H9 (cell line): ENCODE measurements at regions not wholly inside any gene's neighbourhood (a gene's known extent, or its start where the extent isn't known, plus 50 kb on each side); places are given as distances from the start of the nearest gene placed in this dataset.

Source experiments
- DNase-seq: peaks from one replicate; pipeline ENCODE4 v3.0.0-alpha.2; 2017
- H2AFZ ChIP-seq: one replicate; pipeline ENCODE4 v1.6.1; 2013; ENCODE audit warnings: mild to moderate bottlenecking, low read length, control low read depth, moderate library complexity
- H2AK5ac ChIP-seq: 2 replicates; pipeline ENCODE4 v1.6.1; 2013; ENCODE audit warnings: low read length, control low read depth, mixed read lengths; ENCODE audit not compliant: insufficient read length
- H2BK120ac ChIP-seq: one replicate; pipeline ENCODE4 v1.6.1; 2013; ENCODE audit warnings: low read depth, mild to moderate bottlenecking, low read length, control low read depth, inconsistent platforms; ENCODE audit not compliant: poor library complexity, severe bottlenecking
- H2BK12ac ChIP-seq: 2 replicates; pipeline ENCODE4 v1.6.1; 2013; ENCODE audit warnings: low read length, control low read depth, mixed read lengths, low read depth; ENCODE audit not compliant: insufficient read length
- H2BK15ac ChIP-seq: 2 replicates; pipeline ENCODE4 v1.6.1; 2013; ENCODE audit warnings: low read depth, low read length, control low read depth
- H2BK20ac ChIP-seq: one replicate; pipeline ENCODE4 v1.6.1; 2013; ENCODE audit warnings: low read depth, mild to moderate bottlenecking, low read length, control low read depth, inconsistent platforms; ENCODE audit not compliant: poor library complexity, severe bottlenecking
- H2BK5ac ChIP-seq: 2 replicates; pipeline ENCODE4 v1.6.1; 2013; ENCODE audit warnings: low read length, control low read depth, mixed read lengths; ENCODE audit not compliant: insufficient read length
- H3K14ac ChIP-seq: 2 replicates; pipeline ENCODE4 v1.6.1; 2013; ENCODE audit warnings: low read length, control low read depth; ENCODE audit not compliant: insufficient read depth
- H3K18ac ChIP-seq: 2 replicates; pipeline ENCODE4 v1.6.1; 2013; ENCODE audit warnings: low read depth, mild to moderate bottlenecking, mixed read lengths, low read length, control low read depth; ENCODE audit not compliant: insufficient read length
- H3K23ac ChIP-seq: 2 replicates; pipeline ENCODE4 v1.6.1; 2013; ENCODE audit warnings: low read length, control low read depth, mixed read lengths, low read depth; ENCODE audit not compliant: insufficient read length
- H3K23me2 ChIP-seq: 2 replicates; pipeline ENCODE4 v1.6.1; 2013; ENCODE audit warnings: low read depth, mild to moderate bottlenecking, mixed read lengths, low read length, control low read depth; ENCODE audit not compliant: insufficient read length, poor library complexity, severe bottlenecking
- H3K27ac ChIP-seq: 2 replicates; pipeline ENCODE4 v1.5.1; 2013; ENCODE audit warnings: low read length, control low read depth, mixed read lengths, low read depth; ENCODE audit not compliant: insufficient read length
- H3K27me3 ChIP-seq: 2 replicates; pipeline ENCODE4 v1.6.1; 2013; ENCODE audit warnings: low read length, control low read depth, inconsistent platforms; ENCODE audit not compliant: insufficient read depth
- H3K4ac ChIP-seq: 2 replicates; pipeline ENCODE4 v1.6.1; 2013; ENCODE audit warnings: low read depth, mild to moderate bottlenecking, control low read depth, inconsistent platforms, low read length, moderate library complexity
- H3K4me1 ChIP-seq: 2 replicates; pipeline ENCODE4 v1.6.1; 2013; ENCODE audit warnings: low read length, control low read depth, inconsistent platforms; ENCODE audit not compliant: insufficient read depth
- H3K4me2 ChIP-seq: 2 replicates; pipeline ENCODE4 v1.6.1; 2013; ENCODE audit warnings: low read length, control low read depth, mixed read lengths; ENCODE audit not compliant: insufficient read length, insufficient read depth
- H3K56ac ChIP-seq: 2 replicates; pipeline ENCODE4 v1.6.1; 2013; ENCODE audit warnings: low read depth, mild to moderate bottlenecking, mixed read lengths, low read length, control low read depth; ENCODE audit not compliant: insufficient read length
- H3K79me1 ChIP-seq: 2 replicates; pipeline ENCODE4 v1.6.1; 2013; ENCODE audit warnings: low read depth, mild to moderate bottlenecking, moderate library complexity, low read length, control low read depth, inconsistent platforms; ENCODE audit not compliant: insufficient read depth, poor library complexity, severe bottlenecking
- H3K79me2 ChIP-seq: 2 replicates; pipeline ENCODE4 v1.6.1; 2013; ENCODE audit warnings: low read length, control low read depth, inconsistent platforms; ENCODE audit not compliant: insufficient read depth
- H3K9ac ChIP-seq: 2 replicates; pipeline ENCODE4 v1.6.1; 2013; ENCODE audit warnings: low read length, control low read depth, mixed read lengths; ENCODE audit not compliant: insufficient read length; ENCODE audit errors: extremely low read depth
- H3K9me3 ChIP-seq: one replicate; pipeline ENCODE4 v1.6.1; 2013; ENCODE audit warnings: low read depth, low read length, inconsistent platforms; ENCODE audit not compliant: control insufficient read depth
- H3T11ph ChIP-seq: one replicate; pipeline ENCODE4 v1.6.1; 2013; ENCODE audit warnings: mild to moderate bottlenecking, low read length, control low read depth, inconsistent platforms
- H4K20me1 ChIP-seq: one replicate; pipeline ENCODE4 v1.6.1; 2013; ENCODE audit not compliant: control insufficient read depth, insufficient read length, insufficient read depth
- H4K5ac ChIP-seq: 2 replicates; pipeline ENCODE4 v1.6.1; 2013; ENCODE audit warnings: low read depth, mild to moderate bottlenecking, mixed read lengths, low read length, control low read depth; ENCODE audit not compliant: insufficient read length
- H4K8ac ChIP-seq: replicated peaks from 2 replicates; pipeline ENCODE4 v1.6.1; 2013; ENCODE audit warnings: low read length, control low read depth, mixed read lengths, low read depth; ENCODE audit not compliant: insufficient read length
- H4K91ac ChIP-seq: 2 replicates; pipeline ENCODE4 v1.6.1; 2013; ENCODE audit warnings: low read depth, mild to moderate bottlenecking, moderate library complexity, mixed read lengths, low read length, control low read depth; ENCODE audit not compliant: insufficient read length
- H3K27ac Mint-ChIP-seq, 3 experiments: 2 replicates in 2 of 3; 3 replicates in 1 of 3; pipeline ENCODE4 v1.8.0; 2020 to 2021; ENCODE audit warnings: mixed read lengths in 3 of 3, mild to moderate bottlenecking in 1 of 3, moderate library complexity in 1 of 3
- H3K27me3 Mint-ChIP-seq: 2 replicates; pipeline ENCODE4 v1.8.0; 2021; ENCODE audit warnings: low read depth, mild to moderate bottlenecking, moderate library complexity, mixed read lengths
- H3K36me3 Mint-ChIP-seq, 3 experiments: 2 replicates in 2 of 3; 3 replicates in 1 of 3; pipeline ENCODE4 v1.8.0; 2020 to 2021; ENCODE audit warnings: low read depth in 3 of 3, mixed read lengths in 3 of 3; ENCODE audit not compliant: insufficient read depth in 1 of 3
- H3K4me1 Mint-ChIP-seq, 2 experiments: 2 replicates each; pipeline ENCODE4 v1.8.0; 2020; ENCODE audit warnings: mixed read lengths in 2 of 2
- H3K4me3 Mint-ChIP-seq, 2 experiments: 2 replicates in 1 of 2; 3 replicates in 1 of 2; pipeline ENCODE4 v1.8.0; 2020 to 2021; ENCODE audit warnings: mild to moderate bottlenecking in 2 of 2, mixed read lengths in 2 of 2, moderate library complexity in 1 of 2
- H3K9me3 Mint-ChIP-seq, 2 experiments: 2 replicates in 1 of 2; 3 replicates in 1 of 2; pipeline ENCODE4 v1.8.0; 2020; ENCODE audit warnings: mild to moderate bottlenecking in 2 of 2, mixed read lengths in 2 of 2, moderate library complexity in 1 of 2
- WGBS: extraction: QIAGEN DNeasy Blood & Tissue Kit; methylation state at CpG from one replicate; pipeline ENCODE4 v1.1.7; 2013; ENCODE audit warnings: missing lambda C conversion rate, low lambda C conversion rate, mixed read lengths; ENCODE audit not compliant: insufficient read length; ENCODE audit errors: extremely low coverage; 5-methylcytosine and 5-hydroxymethylcytosine counted together
- TF ChIP-seq, protein P1 (sequence below): fragments of 200-600 bp; sonication (generic); conservative IDR thresholded peaks from 3 replicates; pipeline ENCODE4 v1.8.0; 2021; ENCODE audit warnings: antibody characterized with exemption, mild to moderate bottlenecking

DNA sequence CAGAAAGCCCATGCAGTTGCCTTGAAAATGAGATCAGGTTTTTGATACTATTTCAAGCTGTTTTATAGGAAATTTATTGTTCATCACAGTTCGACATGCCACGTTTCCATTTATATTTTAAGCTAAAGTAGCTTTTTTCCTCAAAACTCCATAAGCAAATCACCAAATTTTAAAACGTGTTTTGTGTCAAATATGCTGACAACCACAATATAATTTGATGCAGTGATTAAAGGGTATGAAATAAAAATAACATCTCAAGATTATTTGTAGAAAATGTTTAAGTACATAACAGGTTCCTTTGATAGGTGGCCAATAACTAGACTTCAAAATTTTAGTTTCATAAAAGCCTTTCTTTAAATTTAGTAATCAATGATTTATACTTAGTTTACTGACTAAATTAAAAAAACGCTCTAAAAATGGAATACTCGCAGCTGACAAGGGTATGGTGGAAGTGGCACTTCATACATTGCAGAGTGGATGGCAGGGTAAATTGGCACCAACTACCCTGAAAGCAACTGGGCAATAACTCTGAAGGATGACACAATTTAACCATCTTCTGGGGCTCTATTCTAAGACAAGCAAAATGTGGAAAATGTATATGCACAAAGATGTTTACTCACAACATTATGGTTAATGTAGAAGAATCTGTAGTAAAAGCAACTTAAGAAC is 481.6 kb downstream of the TNS3 start:
- H3K36me3 Mint-ChIP-seq = no peaks in the 10 kb centered on the region
- no peak overlapping the region for H2BK120ac ChIP-seq
- DNase-seq = no peak
- H3K27me3 ChIP-seq = no peaks in the 10 kb centered on the region
- no peak overlapping the region for H3K56ac ChIP-seq
- H3K27ac Mint-ChIP-seq = no peak overlapping the region
- no peak overlapping the region for H4K91ac ChIP-seq
- H3K9me3 Mint-ChIP-seq = no peaks in the 10 kb centered on the region
- H3K79me1 ChIP-seq = no peaks in the 10 kb centered on the region
- no peak overlapping the region for H2AFZ ChIP-seq
- no peak overlapping the region for H2BK5ac ChIP-seq
- H3K18ac ChIP-seq = no peak overlapping the region
- H2BK20ac ChIP-seq = no peak overlapping the region
- H4K5ac ChIP-seq = no peak overlapping the region
- H3K23ac ChIP-seq = no peak overlapping the region
- H3K23me2 ChIP-seq = no peaks in the 10 kb centered on the region
- H3K4me2 ChIP-seq = no peak overlapping the region
- H3T11ph ChIP-seq = no peak overlapping the region
- WGBS = no CpG with 5 or more reads among the region's 5 CpGs
- no peak overlapping the region for H2AK5ac ChIP-seq
- H3K9ac ChIP-seq = no peak overlapping the region
- no peak overlapping the region for H2BK15ac ChIP-seq
- H3K14ac ChIP-seq = no peak overlapping the region
- no peak overlapping the region for H3K4me3 Mint-ChIP-seq
- H3K4ac ChIP-seq = no peak overlapping the region
- H3K4me1 Mint-ChIP-seq = 0 out of 4 replicates have a peak, but pooled peaks cover 0 to 2% of the 10 kb centered on the region in 2 experiments
- H3K27ac ChIP-seq = no peak overlapping the region
- H2BK12ac ChIP-seq = no peak overlapping the region
- H3K4me1 ChIP-seq = no peaks in the 10 kb centered on the region
- H3K79me2 ChIP-seq = no peaks in the 10 kb centered on the region
- no peaks in the 10 kb centered on the region for H4K20me1 ChIP-seq
- no peak overlapping the region for H4K8ac ChIP-seq
- no peaks in the 10 kb centered on the region; the same call in none of the 2 replicates for H3K27me3 Mint-ChIP-seq
- TF ChIP-seq, protein P1, sequence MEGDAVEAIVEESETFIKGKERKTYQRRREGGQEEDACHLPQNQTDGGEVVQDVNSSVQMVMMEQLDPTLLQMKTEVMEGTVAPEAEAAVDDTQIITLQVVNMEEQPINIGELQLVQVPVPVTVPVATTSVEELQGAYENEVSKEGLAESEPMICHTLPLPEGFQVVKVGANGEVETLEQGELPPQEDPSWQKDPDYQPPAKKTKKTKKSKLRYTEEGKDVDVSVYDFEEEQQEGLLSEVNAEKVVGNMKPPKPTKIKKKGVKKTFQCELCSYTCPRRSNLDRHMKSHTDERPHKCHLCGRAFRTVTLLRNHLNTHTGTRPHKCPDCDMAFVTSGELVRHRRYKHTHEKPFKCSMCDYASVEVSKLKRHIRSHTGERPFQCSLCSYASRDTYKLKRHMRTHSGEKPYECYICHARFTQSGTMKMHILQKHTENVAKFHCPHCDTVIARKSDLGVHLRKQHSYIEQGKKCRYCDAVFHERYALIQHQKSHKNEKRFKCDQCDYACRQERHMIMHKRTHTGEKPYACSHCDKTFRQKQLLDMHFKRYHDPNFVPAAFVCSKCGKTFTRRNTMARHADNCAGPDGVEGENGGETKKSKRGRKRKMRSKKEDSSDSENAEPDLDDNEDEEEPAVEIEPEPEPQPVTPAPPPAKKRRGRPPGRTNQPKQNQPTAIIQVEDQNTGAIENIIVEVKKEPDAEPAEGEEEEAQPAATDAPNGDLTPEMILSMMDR = no peak
- no peaks in the 10 kb centered on the region for H3K9me3 ChIP-seq
